ENCODE measurements at regions not wholly inside any gene's neighbourhood (a gene's known extent, or its start where the extent isn't known, plus 50 kb on each side); places are given as distances from the start of the nearest gene placed in this dataset.
"Not testable (repeated sequence)": the region's sequence is repeated elsewhere in the genome, so short reads cannot be mapped to it uniquely, and the experiment has no call there.

GRCh38 chr20:26073972-26074371 lies 377.3 kb upstream of the ZNF337 start:
- TF ChIP-seq CTCF, POLR2A (IDR thresholded peaks at IDR 0.05): not testable (repeated sequence)
